Keratinocyte (primary cell): ENCODE measurements at regions not wholly inside any gene's neighbourhood (a gene's known extent, or its start where the extent isn't known, plus 50 kb on each side); places are given as distances from the start of the nearest gene placed in this dataset.

Source experiments
- EZH2 ChIP-seq: IDR thresholded peaks from one replicate; pipeline ENCODE4 v1.6.1; 2012; ENCODE audit warnings: inconsistent platforms, mild to moderate bottlenecking, low read length, moderate library complexity
- TF ChIP-seq, protein P1 (sequence below), 3 experiments: IDR thresholded peaks in 1 of 3; conservative IDR thresholded peaks in 1 of 3; optimal IDR thresholded peaks in 1 of 3; 2 replicates in 2 of 3; 3 replicates in 1 of 3; pipeline versions ENCODE3 to v1.5.1; 2011; ENCODE audit warnings: low read length in 3 of 3, mild to moderate bottlenecking in 3 of 3, moderate library complexity in 2 of 3, control low read depth in 1 of 3, inconsistent platforms in 1 of 3; ENCODE audit not compliant: insufficient read depth in 2 of 3; ENCODE audit errors: extremely low read depth in 1 of 3

DNA sequence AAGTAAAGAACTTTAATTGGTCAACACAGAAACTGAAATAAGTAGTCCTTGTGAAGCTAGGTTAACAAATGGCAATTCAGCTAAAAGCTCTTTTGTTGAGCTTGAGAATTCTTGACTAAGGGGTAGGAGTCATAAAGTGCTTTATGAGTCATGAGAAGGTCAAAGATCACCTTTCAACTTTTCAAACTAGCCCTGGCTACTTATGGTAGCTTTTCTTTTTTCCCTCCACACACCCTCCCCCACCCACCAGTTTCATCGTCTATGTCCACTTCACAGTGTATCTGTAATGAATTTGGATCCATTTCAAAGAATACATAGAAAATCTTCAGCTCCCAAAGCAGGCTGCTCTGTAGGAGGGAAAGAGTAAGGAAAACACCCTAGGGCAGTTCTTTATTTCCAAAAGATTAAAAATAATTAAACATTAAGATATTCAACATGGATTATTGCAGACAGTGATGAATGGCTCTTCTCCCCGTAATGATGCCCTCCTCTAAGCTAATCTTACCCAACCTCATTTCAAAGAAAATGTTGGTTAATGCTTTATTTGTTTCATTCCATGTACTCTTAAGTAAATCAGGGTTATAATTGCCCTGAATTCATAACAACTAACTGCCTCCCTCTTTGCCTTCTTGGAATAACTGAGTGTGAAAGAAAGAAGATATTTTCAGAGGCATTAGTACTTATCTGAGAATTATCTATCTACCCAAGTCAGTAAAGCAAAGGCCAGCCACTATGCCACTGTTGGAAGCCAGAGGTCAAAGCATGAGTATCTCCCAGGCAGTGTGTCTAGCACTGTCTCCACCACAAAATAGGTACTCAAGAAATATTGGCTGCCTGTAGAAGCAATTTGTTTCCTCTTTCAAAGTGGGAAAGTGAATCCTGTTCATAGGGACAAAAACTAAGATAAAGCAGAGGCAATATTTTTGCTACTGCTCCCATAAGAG is 290.6 kb downstream of the PIK3R1 start:
- TF ChIP-seq, protein P1, sequence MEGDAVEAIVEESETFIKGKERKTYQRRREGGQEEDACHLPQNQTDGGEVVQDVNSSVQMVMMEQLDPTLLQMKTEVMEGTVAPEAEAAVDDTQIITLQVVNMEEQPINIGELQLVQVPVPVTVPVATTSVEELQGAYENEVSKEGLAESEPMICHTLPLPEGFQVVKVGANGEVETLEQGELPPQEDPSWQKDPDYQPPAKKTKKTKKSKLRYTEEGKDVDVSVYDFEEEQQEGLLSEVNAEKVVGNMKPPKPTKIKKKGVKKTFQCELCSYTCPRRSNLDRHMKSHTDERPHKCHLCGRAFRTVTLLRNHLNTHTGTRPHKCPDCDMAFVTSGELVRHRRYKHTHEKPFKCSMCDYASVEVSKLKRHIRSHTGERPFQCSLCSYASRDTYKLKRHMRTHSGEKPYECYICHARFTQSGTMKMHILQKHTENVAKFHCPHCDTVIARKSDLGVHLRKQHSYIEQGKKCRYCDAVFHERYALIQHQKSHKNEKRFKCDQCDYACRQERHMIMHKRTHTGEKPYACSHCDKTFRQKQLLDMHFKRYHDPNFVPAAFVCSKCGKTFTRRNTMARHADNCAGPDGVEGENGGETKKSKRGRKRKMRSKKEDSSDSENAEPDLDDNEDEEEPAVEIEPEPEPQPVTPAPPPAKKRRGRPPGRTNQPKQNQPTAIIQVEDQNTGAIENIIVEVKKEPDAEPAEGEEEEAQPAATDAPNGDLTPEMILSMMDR (optimal IDR thresholded peaks at IDR 0.05 in 1 of 3, IDR thresholded peaks at IDR 0.05 in 1 of 3, conservative IDR thresholded peaks at IDR 0.05 in 1 of 3; ENCODE audit: extremely low read depth in 1 of 3, insufficient read depth in 2 of 3, low read length in 3 of 3) = no peak
- no peak for TF ChIP-seq EZH2
